Activated CD8-positive, alpha-beta memory T cell treated with anti-CD3 and anti-CD28 coated beads, Interleukin-2, amount 10 ng/mL, durations not matched to agents 7 days and 5 days (primary cell): ENCODE measurements at regions not wholly inside any gene's neighbourhood (a gene's known extent, or its start where the extent isn't known, plus 50 kb on each side); places are given as distances from the start of the nearest gene placed in this dataset.
A peak's percentile ranks its signal among the peaks of the same experiment; 100 is the strongest.

Source experiments
- ATAC-seq: fragments of 150-1000 bp; cut with Tn5 transposase; one replicate; pipeline ENCODE4 v1.10.0; 2021; ENCODE audit warnings: moderate library complexity
- CTCF ChIA-PET: fragments of 350-600 bp; sonication (Branson Sonifier 250); formaldehyde crosslinking; loops from one replicate; lab custom pipeline; 2021; ENCODE audit warnings: antibody characterized with exemption; lab: Charles Lee
- DNase-seq: peaks from one replicate; pipeline ENCODE4 v3.0.0-alpha.2; 2020
- H3K27ac Mint-ChIP-seq: one replicate; pipeline ENCODE4 v1.8.0; 2021; ENCODE audit warnings: mild to moderate bottlenecking, mixed read lengths
- H3K27me3 Mint-ChIP-seq: one replicate; pipeline ENCODE4 v1.8.0; 2021; ENCODE audit warnings: mixed read lengths
- H3K36me3 Mint-ChIP-seq: one replicate; pipeline ENCODE4 v1.8.0; 2021; ENCODE audit warnings: mild to moderate bottlenecking, mixed read lengths
- H3K4me1 Mint-ChIP-seq: one replicate; pipeline ENCODE4 v1.8.0; 2021; ENCODE audit warnings: mixed read lengths
- H3K4me3 Mint-ChIP-seq: one replicate; pipeline ENCODE4 v1.8.0; 2021; ENCODE audit warnings: mild to moderate bottlenecking, moderate library complexity, mixed read lengths
- H3K9me3 Mint-ChIP-seq: one replicate; pipeline ENCODE4 v1.8.0; 2022; ENCODE audit warnings: low read depth, mixed read lengths

- CTCF ChIA-PET, result no interaction called here
- Mint-ChIP-seq H3K27ac (no peak overlapping the region), H3K9me3 (no peaks in the 10 kb centered on the region), H3K4me1 (peaks cover 14% of the 10 kb centered on the region), H3K36me3 (peaks cover 11% of the 10 kb centered on the region), H3K27me3 (peaks cover 66% of the 10 kb centered on the region), H3K4me3 (no peak overlapping the region)
- no peak for ATAC-seq
- DNase-seq, result no peak
Measured at GRCh38 chr13:50374517-50374916, 359.3 kb downstream of the KCNRG start.

- peaks cover 6% of the 10 kb centered on the region for H3K9me3 Mint-ChIP-seq
- peaks cover 9% of the 10 kb centered on the region for H3K36me3 Mint-ChIP-seq
- no peak overlapping the region for H3K27ac Mint-ChIP-seq
- peaks cover 2% of the 10 kb centered on the region for H3K4me1 Mint-ChIP-seq
- H3K4me3 Mint-ChIP-seq, result no peak overlapping the region
- CTCF ChIA-PET, result no interaction called here
- DNase-seq (no peak), ATAC-seq (no peak)
- H3K27me3 Mint-ChIP-seq, result peaks cover 53% of the 10 kb centered on the region
Measured at GRCh38 chr13:50375792-50376191, 360.5 kb downstream of the KCNRG start.

GRCh38 chr13:50376895-50377575 lies 361.8 kb downstream of the KCNRG start:
- Mint-ChIP-seq H3K27ac (no peak overlapping the region), H3K9me3 (peaks cover 11% of the 10 kb centered on the region), H3K4me3 (no peak overlapping the region), H3K27me3 (peaks cover 40% of the 10 kb centered on the region), H3K36me3 (peaks cover 12% of the 10 kb centered on the region), H3K4me1 (no peaks in the 10 kb centered on the region)
- DNase-seq (no peak), ATAC-seq (no peak)
- CTCF ChIA-PET, result no interaction called here

- DNase-seq, result no peak
- H3K4me1 Mint-ChIP-seq, result no peaks in the 10 kb centered on the region
- peaks cover 38% of the 10 kb centered on the region for H3K27me3 Mint-ChIP-seq
- no peak overlapping the region for H3K27ac Mint-ChIP-seq
- no peak overlapping the region for H3K4me3 Mint-ChIP-seq
- H3K9me3 Mint-ChIP-seq, result peaks cover 11% of the 10 kb centered on the region
- ATAC-seq, result no peak
- CTCF ChIA-PET, result interaction anchor here (0.7 kb wide), 1 partner anchor 98 kb away, joined by 3 read pairs; no protein-coding TSS in a partner anchor
- peaks cover 13% of the 10 kb centered on the region for H3K36me3 Mint-ChIP-seq
Measured at GRCh38 chr13:50377726-50378270, 362.6 kb downstream of the KCNRG start.

GRCh38 chr13:50378509-50379044 lies 363.3 kb downstream of the KCNRG start:
- Mint-ChIP-seq H3K36me3 (peaks cover 18% of the 10 kb centered on the region), H3K27me3 (peaks cover 37% of the 10 kb centered on the region), H3K27ac (no peak overlapping the region), H3K4me3 (no peak overlapping the region), H3K9me3 (peaks cover 11% of the 10 kb centered on the region), H3K4me1 (no peaks in the 10 kb centered on the region)
- ATAC-seq, result no peak
- CTCF ChIA-PET, result no interaction called here
- no peak for DNase-seq

GRCh38 chr13:50379584-50379983 lies 364.3 kb downstream of the KCNRG start:
- H3K4me1 Mint-ChIP-seq, result peaks cover 5% of the 10 kb centered on the region
- peaks cover 28% of the 10 kb centered on the region for H3K27me3 Mint-ChIP-seq
- CTCF ChIA-PET, result no interaction called here
- peaks cover 18% of the 10 kb centered on the region for H3K36me3 Mint-ChIP-seq
- H3K9me3 Mint-ChIP-seq, result peaks cover 11% of the 10 kb centered on the region
- DNase-seq (no peak), ATAC-seq (no peak)
- H3K27ac Mint-ChIP-seq, result no peak overlapping the region
- no peak overlapping the region for H3K4me3 Mint-ChIP-seq

GRCh38 chr13:50380905-50381304 lies 365.7 kb downstream of the KCNRG start:
- Mint-ChIP-seq H3K27ac (no peak overlapping the region), H3K4me1 (peaks cover 8% of the 10 kb centered on the region), H3K36me3 (peaks cover 18% of the 10 kb centered on the region), H3K27me3 (peaks cover 22% of the 10 kb centered on the region), H3K4me3 (no peak overlapping the region), H3K9me3 (peaks cover 11% of the 10 kb centered on the region)
- no peak for DNase-seq
- CTCF ChIA-PET, result no interaction called here
- no peak for ATAC-seq

GRCh38 chr13:50382511-50382910 lies 367.3 kb downstream of the KCNRG start:
- no peak for DNase-seq
- ATAC-seq, result no peak
- Mint-ChIP-seq H3K9me3 (peaks cover 11% of the 10 kb centered on the region), H3K27ac (no peak overlapping the region), H3K4me1 (peaks cover 14% of the 10 kb centered on the region), H3K36me3 (peaks cover 18% of the 10 kb centered on the region), H3K4me3 (no peak overlapping the region), H3K27me3 (peaks cover 11% of the 10 kb centered on the region)
- CTCF ChIA-PET, result interaction anchor here (1.0 kb wide), 1 partner anchor 31 kb away, joined by 3 read pairs; no protein-coding TSS in a partner anchor

- H3K4me3 Mint-ChIP-seq, result no peak overlapping the region
- peaks cover 14% of the 10 kb centered on the region for H3K4me1 Mint-ChIP-seq
- DNase-seq, result no peak
- CTCF ChIA-PET, result no interaction called here
- H3K9me3 Mint-ChIP-seq, result peaks cover 11% of the 10 kb centered on the region
- peaks cover 18% of the 10 kb centered on the region for H3K36me3 Mint-ChIP-seq
- no peak for ATAC-seq
- H3K27ac Mint-ChIP-seq, result no peak overlapping the region
- H3K27me3 Mint-ChIP-seq, result peaks cover 11% of the 10 kb centered on the region
Measured at GRCh38 chr13:50382951-50383350, 367.7 kb downstream of the KCNRG start.

GRCh38 chr13:50384724-50385123 lies 369.5 kb downstream of the KCNRG start:
- peaks cover 16% of the 10 kb centered on the region for H3K36me3 Mint-ChIP-seq
- no peak for DNase-seq
- H3K27ac Mint-ChIP-seq, result no peak overlapping the region
- no peak overlapping the region for H3K4me3 Mint-ChIP-seq
- H3K27me3 Mint-ChIP-seq, result peaks cover 11% of the 10 kb centered on the region
- H3K4me1 Mint-ChIP-seq, result peaks cover 14% of the 10 kb centered on the region
- ATAC-seq, result no peak
- CTCF ChIA-PET, result no interaction called here
- peaks cover 11% of the 10 kb centered on the region for H3K9me3 Mint-ChIP-seq

GRCh38 chr13:50386541-50387050 lies 371.4 kb downstream of the KCNRG start:
- DNase-seq, result no peak
- no peak for ATAC-seq
- no peaks in the 10 kb centered on the region for H3K9me3 Mint-ChIP-seq
- H3K4me3 Mint-ChIP-seq, result no peak overlapping the region
- H3K4me1 Mint-ChIP-seq, result peaks cover 14% of the 10 kb centered on the region
- H3K27ac Mint-ChIP-seq, result no peak overlapping the region
- CTCF ChIA-PET, result interaction anchor here (1.3 kb wide), 1 partner anchor 259 kb away, joined by 4 read pairs; no protein-coding TSS in a partner anchor
- peaks cover 6% of the 10 kb centered on the region for H3K36me3 Mint-ChIP-seq
- peaks cover 16% of the 10 kb centered on the region for H3K27me3 Mint-ChIP-seq

- Mint-ChIP-seq H3K27me3 (peaks cover 16% of the 10 kb centered on the region), H3K4me3 (no peak overlapping the region), H3K36me3 (peaks cover 6% of the 10 kb centered on the region), H3K9me3 (no peaks in the 10 kb centered on the region), H3K4me1 (peaks cover 14% of the 10 kb centered on the region), H3K27ac (no peak overlapping the region)
- DNase-seq, result peak; percentile 49
- peak; percentile 57 for ATAC-seq
- CTCF ChIA-PET, result interaction anchor here (1.3 kb wide), 1 partner anchor 260 kb away, joined by 4 read pairs; no protein-coding TSS in a partner anchor
Measured at GRCh38 chr13:50387051-50387581, 371.9 kb downstream of the KCNRG start.

GRCh38 chr13:50388481-50388880 lies 373.2 kb downstream of the KCNRG start:
- CTCF ChIA-PET, result interaction anchor here (0.7 to 1.5 kb wide), 2 partner anchors 19 to 305 kb away, joined by 3 to 4 read pairs; no protein-coding TSS in a partner anchor
- H3K4me1 Mint-ChIP-seq, result peaks cover 14% of the 10 kb centered on the region
- H3K27ac Mint-ChIP-seq, result no peak overlapping the region
- H3K4me3 Mint-ChIP-seq, result no peak overlapping the region
- no peaks in the 10 kb centered on the region for H3K9me3 Mint-ChIP-seq
- H3K36me3 Mint-ChIP-seq, result no peaks in the 10 kb centered on the region
- DNase-seq (no peak), ATAC-seq (no peak)
- H3K27me3 Mint-ChIP-seq, result peaks cover 14% of the 10 kb centered on the region
